ENCODE measurements at regions not wholly inside any gene's neighbourhood (a gene's known extent, or its start where the extent isn't known, plus 50 kb on each side); places are given as distances from the start of the nearest gene placed in this dataset.
"Not testable (repeated sequence)": the region's sequence is repeated elsewhere in the genome, so short reads cannot be mapped to it uniquely, and the experiment has no call there.

DNA sequence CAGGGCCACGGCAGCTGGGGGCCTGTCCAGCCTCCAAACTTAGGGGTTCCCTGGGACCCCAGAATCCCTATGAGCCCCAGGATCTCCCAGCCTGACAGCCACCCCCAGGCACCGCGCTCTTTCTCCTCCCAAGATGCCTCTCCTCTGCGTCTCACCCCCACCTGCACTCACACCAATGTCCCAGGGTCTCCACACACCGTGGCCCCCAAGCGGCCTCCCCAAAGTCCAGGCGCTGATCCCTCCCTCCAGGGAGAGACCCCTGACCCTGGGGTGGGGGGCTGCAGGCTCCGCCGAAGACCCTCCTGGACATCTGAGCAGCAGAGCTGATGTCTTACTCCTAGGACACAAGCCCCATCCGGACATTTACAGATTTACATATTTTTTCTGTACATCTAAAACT lies 123.2 kb upstream of the ZNF469 start:
- POLR2A ChIA-PET; FAIRE-seq; H3K9me1 ChIP-seq (ENCODE audit: control insufficient read depth, insufficient read depth, low read length); H3K4me2 ChIP-seq (ENCODE audit: insufficient read depth, low read length); H3K27ac ChIP-seq (ENCODE audit: extremely low read depth, low read depth, low read length); H3K36me3 ChIP-seq (ENCODE audit: control insufficient read depth, insufficient read depth, low read length); CTCF ChIA-PET (ENCODE audit: low intra/inter-chr PET ratio); H3K27me3 ChIP-seq (ENCODE audit: control insufficient read depth in 2 of 2, insufficient read depth in 2 of 2, low read length in 2 of 2); H4K20me1 ChIP-seq (replicated peaks; ENCODE audit: control insufficient read depth, insufficient read depth, low read length); H3K79me2 ChIP-seq (ENCODE audit: control insufficient read depth, insufficient read depth, low read length); H2AFZ ChIP-seq (ENCODE audit: low read depth, low read length); ATAC-seq; H3K4me3 ChIP-seq; in situ Hi-C loops (cut with MboI); H3K9ac ChIP-seq (ENCODE audit: insufficient read depth in 1 of 2, low read depth in 2 of 2, low read length in 2 of 2); H3K9me3 ChIP-seq (replicated peaks; ENCODE audit: control insufficient read depth, insufficient read depth, low read depth, low read length); intact Hi-C loops (cut with micrococcal nuclease); DNase-seq (ENCODE audit: extremely low read depth in 1 of 4, low spot score in 3 of 4); BruUV-seq (replicated peaks): not testable (repeated sequence)
- WGBS (ENCODE audit: insufficient coverage, low coverage, missing lambda C conversion rate): 32% methylated on average over 4 of the region's 10 CpGs
- peaks cover 2 to 22% of the 10 kb centered on the region in 2 experiments; a peak in 4 of 5 replicates for H3K4me1 ChIP-seq (replicated peaks in 1 of 2; ENCODE audit: control insufficient read depth in 2 of 2, insufficient read depth in 2 of 2, low read length in 2 of 2)

DNA sequence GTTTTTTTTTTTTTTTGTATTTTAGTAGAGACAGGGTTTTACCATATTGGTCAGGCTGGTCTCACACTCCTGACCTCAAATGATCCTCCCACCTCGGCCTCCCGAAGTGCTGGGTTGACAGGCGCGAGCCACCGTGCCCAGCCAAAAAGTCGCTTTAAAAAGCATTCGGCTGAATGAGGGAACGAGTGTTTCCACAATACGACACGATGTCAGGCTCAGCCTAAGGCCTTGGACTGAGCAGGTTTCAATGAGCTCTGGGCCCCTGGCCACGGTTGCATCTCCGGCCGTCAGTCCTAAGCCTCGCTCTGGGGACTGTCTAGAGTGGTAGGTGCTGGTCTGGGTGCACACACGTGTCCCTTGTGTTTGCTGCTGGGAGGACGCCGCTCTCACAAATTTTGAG lies 122.6 kb upstream of the ZNF469 start:
- H3K4me2 ChIP-seq (ENCODE audit: insufficient read depth, low read length); H3K79me2 ChIP-seq (ENCODE audit: control insufficient read depth, insufficient read depth, low read length); H3K36me3 ChIP-seq (ENCODE audit: control insufficient read depth, insufficient read depth, low read length); BruUV-seq (replicated peaks); H3K9me3 ChIP-seq (replicated peaks; ENCODE audit: control insufficient read depth, insufficient read depth, low read depth, low read length); H4K20me1 ChIP-seq (replicated peaks; ENCODE audit: control insufficient read depth, insufficient read depth, low read length); ATAC-seq; H2AFZ ChIP-seq (ENCODE audit: low read depth, low read length); intact Hi-C loops (cut with micrococcal nuclease); H3K27me3 ChIP-seq (ENCODE audit: control insufficient read depth in 2 of 2, insufficient read depth in 2 of 2, low read length in 2 of 2); H3K4me3 ChIP-seq; FAIRE-seq; POLR2A ChIA-PET; H3K9ac ChIP-seq (ENCODE audit: insufficient read depth in 1 of 2, low read depth in 2 of 2, low read length in 2 of 2); DNase-seq (ENCODE audit: extremely low read depth in 1 of 4, low spot score in 3 of 4); H3K27ac ChIP-seq (ENCODE audit: extremely low read depth, low read depth, low read length); in situ Hi-C loops (cut with MboI); CTCF ChIA-PET (ENCODE audit: low intra/inter-chr PET ratio); H3K9me1 ChIP-seq (ENCODE audit: control insufficient read depth, insufficient read depth, low read length): not testable (repeated sequence)
- H3K4me1 ChIP-seq (replicated peaks in 1 of 2; ENCODE audit: control insufficient read depth in 2 of 2, insufficient read depth in 2 of 2, low read length in 2 of 2): peaks cover 6 to 29% of the 10 kb centered on the region in 2 experiments; a peak in 4 of 5 replicates
- 0 out of 2 replicates have a peak, but pooled peaks have one; percentile 15 for TF ChIP-seq L3MBTL2 (IDR thresholded peaks at IDR 0.05)
- WGBS (ENCODE audit: insufficient coverage, low coverage, missing lambda C conversion rate): 44% methylated on average over 17 of the region's 17 CpGs

DNA sequence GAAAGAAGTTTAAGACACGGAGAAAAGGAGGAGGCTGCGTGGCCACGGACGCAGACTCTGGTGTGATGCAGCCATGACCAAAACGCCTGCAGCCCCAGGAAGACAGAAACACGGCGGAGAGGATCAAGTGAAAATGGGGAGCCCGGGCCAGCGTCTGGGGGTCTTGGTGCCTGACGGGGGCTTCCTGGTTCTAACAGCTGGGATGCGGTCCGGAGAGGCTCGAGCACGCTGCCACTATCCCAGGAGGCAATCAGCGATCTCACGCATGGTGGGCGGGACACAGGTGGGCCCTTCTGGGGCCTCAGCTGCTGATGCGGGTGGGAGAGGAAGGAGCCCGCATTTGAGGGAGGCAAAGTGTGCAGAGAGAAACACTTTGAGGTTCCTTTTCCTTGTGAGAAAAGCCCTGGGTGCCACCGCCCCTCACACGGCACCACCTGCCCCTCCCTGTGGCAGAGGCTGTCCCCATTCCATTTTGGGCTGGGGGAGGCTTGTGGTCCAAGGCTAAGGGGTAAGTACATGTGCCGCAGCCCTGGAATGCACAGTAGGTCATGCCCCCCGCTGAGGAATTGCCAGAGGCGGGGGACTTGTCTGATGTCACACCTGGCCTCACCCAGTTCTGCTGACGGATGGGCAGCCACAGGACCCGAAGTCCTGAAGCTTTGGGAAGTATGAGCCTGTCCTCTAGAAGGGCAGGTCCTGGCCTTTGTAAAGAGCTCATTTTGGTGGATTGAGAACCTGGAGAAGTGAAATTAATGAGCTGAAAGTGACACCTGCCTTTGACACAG lies 121.7 kb upstream of the ZNF469 start:
- POLR2A ChIA-PET; BruUV-seq (replicated peaks): not testable (repeated sequence)

More for the DNA sequence above, 121.7 kb upstream of the ZNF469 start:
- FAIRE-seq; H3K79me2 ChIP-seq (ENCODE audit: control insufficient read depth, insufficient read depth, low read length); H3K4me3 ChIP-seq; H3K4me2 ChIP-seq (ENCODE audit: insufficient read depth, low read length); ATAC-seq; in situ Hi-C loops (cut with MboI); H3K9me1 ChIP-seq (ENCODE audit: control insufficient read depth, insufficient read depth, low read length); H3K27me3 ChIP-seq (ENCODE audit: control insufficient read depth in 2 of 2, insufficient read depth in 2 of 2, low read length in 2 of 2); H2AFZ ChIP-seq (ENCODE audit: low read depth, low read length); H4K20me1 ChIP-seq (replicated peaks; ENCODE audit: control insufficient read depth, insufficient read depth, low read length); H3K9ac ChIP-seq (ENCODE audit: insufficient read depth in 1 of 2, low read depth in 2 of 2, low read length in 2 of 2); H3K36me3 ChIP-seq (ENCODE audit: control insufficient read depth, insufficient read depth, low read length); CTCF ChIA-PET (ENCODE audit: low intra/inter-chr PET ratio); H3K9me3 ChIP-seq (replicated peaks; ENCODE audit: control insufficient read depth, insufficient read depth, low read depth, low read length); H3K27ac ChIP-seq (ENCODE audit: extremely low read depth, low read depth, low read length); DNase-seq (ENCODE audit: extremely low read depth in 1 of 4, low spot score in 3 of 4); intact Hi-C loops (cut with micrococcal nuclease): not testable (repeated sequence)
- peaks cover 9 to 38% of the 10 kb centered on the region in 2 experiments; a peak in 4 of 5 replicates for H3K4me1 ChIP-seq (replicated peaks in 1 of 2; ENCODE audit: control insufficient read depth in 2 of 2, insufficient read depth in 2 of 2, low read length in 2 of 2)
- WGBS (ENCODE audit: insufficient coverage, low coverage, missing lambda C conversion rate): 37% methylated on average over 23 of the region's 26 CpGs

Data from K562 (cell line).